Esophagus muscularis mucosa (tissue), 3 donors: ENCODE measurements at regions not wholly inside any gene's neighbourhood (a gene's known extent, or its start where the extent isn't known, plus 50 kb on each side); places are given as distances from the start of the nearest gene placed in this dataset.

Experiments
- CTCF ChIP-seq, 3 experiments: fragments of 200-600 bp in 2 of 3; fragments of 450-650 bp in 1 of 3; sonication (generic) in 2 of 3; IDR thresholded peaks; one replicate each; pipeline ENCODE4 v1.5.1; 2017 to 2019; ENCODE audit warnings: antibody characterized with exemption in 3 of 3, mild to moderate bottlenecking in 2 of 3, moderate library complexity in 1 of 3
- POLR2A ChIP-seq: fragments of 450-650 bp; IDR thresholded peaks from one replicate; pipeline ENCODE4 v1.6.1; 2017; ENCODE audit warnings: antibody characterized with exemption, moderate library complexity, mild to moderate bottlenecking, low read depth

- TF ChIP-seq POLR2A (no peak), CTCF (IDR thresholded peaks at IDR 0.05) (no peak)
Measured at GRCh38 chr3:152147748-152148147, 121.0 kb upstream of the MBNL1 start.
